ENCODE measurements at regions not wholly inside any gene's neighbourhood (a gene's known extent, or its start where the extent isn't known, plus 50 kb on each side); places are given as distances from the start of the nearest gene placed in this dataset.

DNA sequence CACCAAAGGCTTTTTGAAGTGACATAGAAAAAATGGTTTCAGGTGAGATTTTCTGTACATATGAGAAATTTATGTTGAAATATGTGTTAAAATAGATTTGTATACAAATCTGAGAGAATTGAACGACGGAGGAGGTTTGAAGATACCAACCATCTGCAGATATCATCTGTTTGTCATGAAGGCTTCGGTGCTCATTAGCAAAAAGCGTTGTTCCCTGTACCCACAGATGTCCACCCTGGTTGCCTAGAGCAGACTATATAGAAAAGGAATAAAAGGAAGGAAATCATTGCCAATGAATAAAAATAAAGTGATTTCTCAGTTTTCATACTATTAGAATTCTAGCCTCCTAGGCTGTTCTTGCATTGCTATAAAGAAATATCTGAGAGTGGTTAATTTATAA lies 2262.8 kb upstream of the ACO1 start:
- BruUV-seq (replicated peaks), result no TSS peak
- Histone ChIP-seq H3K27ac (no peak overlapping the region), H3K9me2 (ENCODE audit: insufficient read depth) (no peaks in the 10 kb centered on the region), H4K20me1 (ENCODE audit: insufficient read depth) (no peaks in the 10 kb centered on the region), H3K4me3 (no peak overlapping the region), H3K4me1 (replicated peaks; ENCODE audit: insufficient read depth) (no peaks in the 10 kb centered on the region), H3K4me2 (no peak overlapping the region), H3F3A (ENCODE audit: insufficient read depth, low read depth) (no peaks in the 10 kb centered on the region), H3K36me3 (ENCODE audit: low read depth) (no peaks in the 10 kb centered on the region), H3K27me3 (ENCODE audit: insufficient read depth, low read depth) (no peaks in the 10 kb centered on the region), H3K9me3 (ENCODE audit: insufficient read depth, low read depth) (no peaks in the 10 kb centered on the region), H3K79me2 (ENCODE audit: low read depth) (no peaks in the 10 kb centered on the region), H2AFZ (no peak overlapping the region)
- ChIA-PET CTCF (no interaction called here), POLR2A (ENCODE audit: unreplicated experiment) (no interaction called here)
- intact Hi-C loops (cut with micrococcal nuclease; ENCODE audit: unreplicated experiment), result no loop called here
- TF ChIP-seq EZH2 (IDR thresholded peaks at IDR 0.05; ENCODE audit: low read depth), result no peak
- DNase-seq, result no peak

DNA sequence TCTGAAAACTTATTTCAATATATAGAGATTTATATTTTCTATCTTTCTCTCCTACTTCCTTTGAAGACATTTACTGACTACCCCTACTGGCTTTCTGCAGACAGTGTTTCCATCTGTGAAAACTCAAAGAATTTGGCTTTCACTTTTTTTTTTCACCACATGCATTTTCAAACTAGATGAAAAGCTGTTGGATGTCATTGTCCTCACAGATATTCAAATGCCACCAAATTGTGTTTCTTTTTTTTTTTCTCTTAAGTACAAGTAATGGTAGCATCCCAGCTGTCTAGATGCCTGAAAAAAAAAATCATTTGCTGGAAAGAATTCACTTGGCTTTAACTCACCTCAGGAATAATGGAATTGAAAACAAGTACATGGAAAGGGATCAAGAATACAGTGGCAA lies 2258.6 kb upstream of the ACO1 start:
- Histone ChIP-seq H3K27ac (no peak overlapping the region), H2AFZ (no peak overlapping the region), H3K36me3 (ENCODE audit: low read depth) (no peaks in the 10 kb centered on the region), H3K4me1 (replicated peaks; ENCODE audit: insufficient read depth) (no peaks in the 10 kb centered on the region), H3K79me2 (ENCODE audit: low read depth) (no peaks in the 10 kb centered on the region), H4K20me1 (ENCODE audit: insufficient read depth) (no peaks in the 10 kb centered on the region), H3K9me2 (ENCODE audit: insufficient read depth) (no peaks in the 10 kb centered on the region), H3K4me3 (no peak overlapping the region), H3F3A (ENCODE audit: insufficient read depth, low read depth) (no peaks in the 10 kb centered on the region), H3K9me3 (ENCODE audit: insufficient read depth, low read depth) (no peaks in the 10 kb centered on the region), H3K4me2 (no peak overlapping the region), H3K27me3 (ENCODE audit: insufficient read depth, low read depth) (no peaks in the 10 kb centered on the region)
- intact Hi-C loops (cut with micrococcal nuclease; ENCODE audit: unreplicated experiment), result no loop called here
- DNase-seq, result no peak
- ChIA-PET POLR2A (ENCODE audit: unreplicated experiment) (no interaction called here), CTCF (no interaction called here)
- BruUV-seq (replicated peaks), result no TSS peak
- no peak for TF ChIP-seq EZH2 (IDR thresholded peaks at IDR 0.05; ENCODE audit: low read depth)
- TF ChIP-seq, protein P1, sequence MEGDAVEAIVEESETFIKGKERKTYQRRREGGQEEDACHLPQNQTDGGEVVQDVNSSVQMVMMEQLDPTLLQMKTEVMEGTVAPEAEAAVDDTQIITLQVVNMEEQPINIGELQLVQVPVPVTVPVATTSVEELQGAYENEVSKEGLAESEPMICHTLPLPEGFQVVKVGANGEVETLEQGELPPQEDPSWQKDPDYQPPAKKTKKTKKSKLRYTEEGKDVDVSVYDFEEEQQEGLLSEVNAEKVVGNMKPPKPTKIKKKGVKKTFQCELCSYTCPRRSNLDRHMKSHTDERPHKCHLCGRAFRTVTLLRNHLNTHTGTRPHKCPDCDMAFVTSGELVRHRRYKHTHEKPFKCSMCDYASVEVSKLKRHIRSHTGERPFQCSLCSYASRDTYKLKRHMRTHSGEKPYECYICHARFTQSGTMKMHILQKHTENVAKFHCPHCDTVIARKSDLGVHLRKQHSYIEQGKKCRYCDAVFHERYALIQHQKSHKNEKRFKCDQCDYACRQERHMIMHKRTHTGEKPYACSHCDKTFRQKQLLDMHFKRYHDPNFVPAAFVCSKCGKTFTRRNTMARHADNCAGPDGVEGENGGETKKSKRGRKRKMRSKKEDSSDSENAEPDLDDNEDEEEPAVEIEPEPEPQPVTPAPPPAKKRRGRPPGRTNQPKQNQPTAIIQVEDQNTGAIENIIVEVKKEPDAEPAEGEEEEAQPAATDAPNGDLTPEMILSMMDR (conservative IDR thresholded peaks at IDR 0.05), result no peak

- Histone ChIP-seq H3K27me3 (ENCODE audit: insufficient read depth, low read depth) (no peaks in the 10 kb centered on the region), H3K36me3 (ENCODE audit: low read depth) (no peaks in the 10 kb centered on the region), H2AFZ (no peak overlapping the region), H3K4me2 (no peak overlapping the region), H4K20me1 (ENCODE audit: insufficient read depth) (no peaks in the 10 kb centered on the region), H3F3A (ENCODE audit: insufficient read depth, low read depth) (no peaks in the 10 kb centered on the region), H3K9me2 (ENCODE audit: insufficient read depth) (no peaks in the 10 kb centered on the region), H3K9me3 (ENCODE audit: insufficient read depth, low read depth) (no peaks in the 10 kb centered on the region), H3K4me3 (no peak overlapping the region), H3K4me1 (replicated peaks; ENCODE audit: insufficient read depth) (no peaks in the 10 kb centered on the region), H3K79me2 (ENCODE audit: low read depth) (no peaks in the 10 kb centered on the region), H3K27ac (no peak overlapping the region)
- ChIA-PET POLR2A (ENCODE audit: unreplicated experiment) (interaction anchor here (0.6 kb wide), 1 partner anchor 132 kb away, joined by 5 read pairs; no protein-coding TSS in a partner anchor), CTCF (no interaction called here)
- BruUV-seq (replicated peaks), result no TSS peak
- intact Hi-C loops (cut with micrococcal nuclease; ENCODE audit: unreplicated experiment), result no loop called here
- no peak for DNase-seq
- TF ChIP-seq EZH2 (IDR thresholded peaks at IDR 0.05; ENCODE audit: low read depth), result no peak
- TF ChIP-seq, protein P1 (conservative IDR thresholded peaks at IDR 0.05), result no peak
Measured at GRCh38 chr9:30127371-30127770, 2257.1 kb upstream of the ACO1 start.

- H3K27ac ChIP-seq, result no peak overlapping the region
- no peaks in the 10 kb centered on the region for H3K9me3 ChIP-seq (ENCODE audit: insufficient read depth, low read depth)
- H3K4me2 ChIP-seq, result no peak overlapping the region
- H3F3A ChIP-seq (ENCODE audit: insufficient read depth, low read depth), result no peaks in the 10 kb centered on the region
- H3K9me2 ChIP-seq (ENCODE audit: insufficient read depth), result no peaks in the 10 kb centered on the region
- ChIA-PET POLR2A (ENCODE audit: unreplicated experiment) (no interaction called here), CTCF (no interaction called here)
- intact Hi-C loops (cut with micrococcal nuclease; ENCODE audit: unreplicated experiment), result no loop called here
- H2AFZ ChIP-seq, result no peak overlapping the region
- H3K4me1 ChIP-seq (replicated peaks; ENCODE audit: insufficient read depth), result no peaks in the 10 kb centered on the region
- no peaks in the 10 kb centered on the region for H4K20me1 ChIP-seq (ENCODE audit: insufficient read depth)
- no peaks in the 10 kb centered on the region for H3K36me3 ChIP-seq (ENCODE audit: low read depth)
- no TSS peak for BruUV-seq (replicated peaks)
- TF ChIP-seq, protein P1 (conservative IDR thresholded peaks at IDR 0.05), result no peak
- TF ChIP-seq EZH2 (IDR thresholded peaks at IDR 0.05; ENCODE audit: low read depth), result no peak
- H3K4me3 ChIP-seq, result no peak overlapping the region
- DNase-seq, result no peak
- H3K27me3 ChIP-seq (ENCODE audit: insufficient read depth, low read depth), result no peaks in the 10 kb centered on the region
- no peaks in the 10 kb centered on the region for H3K79me2 ChIP-seq (ENCODE audit: low read depth)
Measured at GRCh38 chr9:30140407-30140806, 2244.0 kb upstream of the ACO1 start.

Data from PC-9 (cell line).